ENCODE measurements at regions not wholly inside any gene's neighbourhood (a gene's known extent, or its start where the extent isn't known, plus 50 kb on each side); places are given as distances from the start of the nearest gene placed in this dataset.

GRCh38 chr5:126093041-126093440, 330.2 kb upstream of the GRAMD2B start (continued):
- TF ChIP-seq HMGXB4 (CRISPR knock-in tag; IDR thresholded peaks at IDR 0.05; ENCODE audit: borderline replicate concordance): no peak
- TF ChIP-seq RNF2 (IDR thresholded peaks at IDR 0.05; ENCODE audit: borderline replicate concordance, low read depth): no peak

- ChIA-PET CTCF (no interaction called here), POLR2A (no interaction called here)
- FAIRE-seq: no peak
Observed at GRCh38 chr5:126093718-126094117, 329.5 kb upstream of the GRAMD2B start.

GRCh38 chr5:126094991-126095390, 328.2 kb upstream of the GRAMD2B start:
- no peak for DNase-seq (ENCODE audit: low read depth in 1 of 2, low spot score in 1 of 2)
- WGBS (ENCODE audit: missing lambda C conversion rate): 2% methylated on average over 2 of the region's 2 CpGs
- H3K4me3 ChIP-seq: no peak overlapping the region
- no peak overlapping the region for H3K4me2 ChIP-seq
- no peaks in the 10 kb centered on the region for H3K4me1 ChIP-seq
- CTCF ChIA-PET: no interaction called here
- POLR2A ChIA-PET: no interaction called here
- TF ChIP-seq ATOH8 (CRISPR knock-in tag; IDR thresholded peaks at IDR 0.05; ENCODE audit: low read depth): no peak
- no peak for TF ChIP-seq E2F6 (IDR thresholded peaks at IDR 0.05; ENCODE audit: borderline replicate concordance, low read depth)
- TF ChIP-seq POLR2A (IDR thresholded peaks at IDR 0.05; ENCODE audit: low read length): no peak
- no peak for TF ChIP-seq KDM1A (IDR thresholded peaks at IDR 0.05; ENCODE audit: low read depth)
- TF ChIP-seq EHMT2 (IDR thresholded peaks at IDR 0.05; ENCODE audit: low read depth): no peak
- H3K9me3 ChIP-seq: no peaks in the 10 kb centered on the region
- no peak for FAIRE-seq
- no peak for ATAC-seq
- no peak overlapping the region for H3K27ac ChIP-seq

More at GRCh38 chr5:126093718-126094117, 329.5 kb upstream of the GRAMD2B start:
- WGBS (ENCODE audit: missing lambda C conversion rate): 49% methylated on average over 5 of the region's 5 CpGs
- H3K4me1 ChIP-seq: no peaks in the 10 kb centered on the region
- no peak overlapping the region for H3K4me2 ChIP-seq
- H3K4me3 ChIP-seq: no peak overlapping the region
- no peak for DNase-seq (ENCODE audit: low read depth in 1 of 2, low spot score in 1 of 2)
- no peaks in the 10 kb centered on the region for H3K9me3 ChIP-seq
- no peak overlapping the region for H3K27ac ChIP-seq
- TF ChIP-seq SMC3 (IDR thresholded peaks at IDR 0.05): no peak
- no peak for TF ChIP-seq RNF2 (IDR thresholded peaks at IDR 0.05; ENCODE audit: borderline replicate concordance, low read depth)
- TF ChIP-seq NFE2L2 (conservative IDR thresholded peaks at IDR 0.05; ENCODE audit: low read length): no peak
- no peak for ATAC-seq

GRCh38 chr5:126096442-126097006, 326.7 kb upstream of the GRAMD2B start:
- 4% methylated on average over 4 of the region's 4 CpGs for WGBS (ENCODE audit: missing lambda C conversion rate)
- CTCF ChIA-PET: no interaction called here
- Histone ChIP-seq H3K4me3 (no peak overlapping the region), H3K4me2 (no peak overlapping the region), H3K27ac (no peak overlapping the region), H3K9me3 (no peaks in the 10 kb centered on the region), H3K4me1 (no peaks in the 10 kb centered on the region)
- TF ChIP-seq RCOR1 (IDR thresholded peaks at IDR 0.05; ENCODE audit: low read depth, low read length): no peak
- no peak for TF ChIP-seq USF2 (IDR thresholded peaks at IDR 0.05)
- TF ChIP-seq CHD2 (IDR thresholded peaks at IDR 0.05; ENCODE audit: low read length, partially characterized antibody): no peak
- no peak for TF ChIP-seq FOSB (CRISPR knock-in tag; IDR thresholded peaks at IDR 0.05)
- no peak for TF ChIP-seq ELK1 (IDR thresholded peaks at IDR 0.05; ENCODE audit: low read depth, low read length)
- no peak for TF ChIP-seq MAX (IDR thresholded peaks at IDR 0.05)
- no peak for TF ChIP-seq ZSCAN20 (CRISPR knock-in tag; IDR thresholded peaks at IDR 0.05)
- TF ChIP-seq HDAC2 (IDR thresholded peaks at IDR 0.05): no peak
- TF ChIP-seq NPAS2 (CRISPR knock-in tag; IDR thresholded peaks at IDR 0.05; ENCODE audit: borderline replicate concordance): no peak
- no peak for TF ChIP-seq EHF (CRISPR knock-in tag; IDR thresholded peaks at IDR 0.05)
- no peak for TF ChIP-seq HMGXB4 (CRISPR knock-in tag; IDR thresholded peaks at IDR 0.05; ENCODE audit: borderline replicate concordance)
- TF ChIP-seq ESRRA (IDR thresholded peaks at IDR 0.05; ENCODE audit: borderline replicate concordance, low read length): no peak
- no peak for TF ChIP-seq EP300 (IDR thresholded peaks at IDR 0.05)
- no peak for ATAC-seq
- no peak for DNase-seq (ENCODE audit: low read depth in 1 of 2, low spot score in 1 of 2)
- POLR2A ChIA-PET: no interaction called here
- FAIRE-seq: no peak
